ENCODE measurements at regions not wholly inside any gene's neighbourhood (a gene's known extent, or its start where the extent isn't known, plus 50 kb on each side); places are given as distances from the start of the nearest gene placed in this dataset.
A peak's percentile ranks its signal among the peaks of the same experiment; 100 is the strongest.
"Not testable (repeated sequence)": the region's sequence is repeated elsewhere in the genome, so short reads cannot be mapped to it uniquely, and the experiment has no call there.

DNA sequence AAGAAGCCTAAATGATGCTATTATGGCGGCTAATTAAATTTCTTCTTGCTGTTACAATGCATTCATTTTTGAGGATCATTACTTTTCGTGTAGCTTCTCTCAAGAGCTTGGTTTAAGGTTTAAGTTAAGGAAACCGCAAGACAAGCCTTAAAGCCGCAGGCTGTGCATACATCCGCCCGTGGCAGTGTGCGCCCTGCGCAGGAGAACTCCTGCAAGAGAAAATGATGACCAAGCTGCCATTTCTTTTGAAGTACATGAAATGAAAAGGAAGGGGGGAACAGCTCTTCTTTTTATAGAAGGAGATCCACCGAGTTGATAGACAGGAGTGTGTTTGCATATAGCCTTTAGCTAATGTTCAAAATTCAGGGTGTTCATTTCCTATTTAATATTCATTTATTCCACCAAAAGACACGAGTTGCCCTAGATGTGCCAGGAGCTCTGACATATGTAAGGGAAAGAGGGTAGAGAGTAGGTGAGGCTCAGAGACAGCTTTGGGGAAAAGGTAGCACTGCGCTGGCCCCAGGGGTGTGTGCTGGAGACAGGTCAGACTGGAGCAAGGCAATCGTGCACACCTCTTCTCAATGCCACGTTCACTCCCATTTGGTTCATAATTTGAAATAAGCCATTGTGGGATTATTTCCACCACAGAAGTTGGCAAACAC is 112.1 kb upstream of the LDB2 start:
- DNase-seq (ENCODE audit: low spot score): no peak

DNA sequence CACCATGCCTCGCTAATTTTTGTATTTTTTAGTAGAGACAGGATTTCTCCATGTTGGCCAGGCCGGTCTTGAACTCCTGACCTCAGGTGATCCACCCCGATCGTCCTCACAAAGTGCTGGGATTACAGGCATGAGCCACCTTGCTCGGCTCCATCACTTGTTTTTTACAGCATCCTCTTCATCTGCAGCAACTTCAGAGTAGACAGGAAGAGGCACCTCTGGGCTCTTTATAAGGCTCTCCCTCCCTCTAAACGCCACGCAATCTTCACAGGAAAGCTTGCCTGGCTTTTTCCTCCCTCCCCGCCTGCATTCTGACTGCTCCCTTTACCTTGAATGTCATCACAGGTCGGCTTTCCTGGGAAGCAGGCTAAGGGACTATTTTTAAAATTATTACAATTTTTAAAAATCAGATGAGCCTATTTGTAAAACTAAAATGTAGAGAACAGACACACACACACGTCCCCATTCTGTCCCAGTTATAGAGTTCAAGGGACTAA is 111.5 kb upstream of the LDB2 start:
- no peak for DNase-seq (ENCODE audit: low spot score)

DNA sequence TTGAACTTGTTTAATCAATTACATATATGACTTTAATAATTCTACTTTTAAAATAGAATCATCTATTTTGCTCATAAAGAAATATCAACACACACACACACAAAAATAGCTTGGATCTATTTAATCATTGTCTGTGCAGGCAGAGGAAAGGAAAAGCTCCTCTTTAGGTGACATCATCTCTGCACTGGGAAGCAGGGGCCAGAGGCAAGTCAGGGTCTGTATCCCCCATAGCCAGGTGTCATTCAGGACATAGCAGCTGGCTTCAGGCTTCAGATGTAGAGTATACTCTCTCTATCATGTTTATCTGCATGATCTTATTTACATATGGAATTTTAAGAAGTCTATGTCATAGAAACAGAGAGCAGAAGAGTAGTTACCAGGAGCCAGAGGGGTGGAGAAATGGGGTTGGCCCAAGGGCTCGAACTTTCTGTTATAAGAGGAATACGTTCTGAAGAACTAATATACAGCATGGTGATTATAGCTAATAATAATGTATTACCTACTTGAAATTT is 110.4 kb upstream of the LDB2 start:
- no peak for DNase-seq (ENCODE audit: low spot score)

DNA sequence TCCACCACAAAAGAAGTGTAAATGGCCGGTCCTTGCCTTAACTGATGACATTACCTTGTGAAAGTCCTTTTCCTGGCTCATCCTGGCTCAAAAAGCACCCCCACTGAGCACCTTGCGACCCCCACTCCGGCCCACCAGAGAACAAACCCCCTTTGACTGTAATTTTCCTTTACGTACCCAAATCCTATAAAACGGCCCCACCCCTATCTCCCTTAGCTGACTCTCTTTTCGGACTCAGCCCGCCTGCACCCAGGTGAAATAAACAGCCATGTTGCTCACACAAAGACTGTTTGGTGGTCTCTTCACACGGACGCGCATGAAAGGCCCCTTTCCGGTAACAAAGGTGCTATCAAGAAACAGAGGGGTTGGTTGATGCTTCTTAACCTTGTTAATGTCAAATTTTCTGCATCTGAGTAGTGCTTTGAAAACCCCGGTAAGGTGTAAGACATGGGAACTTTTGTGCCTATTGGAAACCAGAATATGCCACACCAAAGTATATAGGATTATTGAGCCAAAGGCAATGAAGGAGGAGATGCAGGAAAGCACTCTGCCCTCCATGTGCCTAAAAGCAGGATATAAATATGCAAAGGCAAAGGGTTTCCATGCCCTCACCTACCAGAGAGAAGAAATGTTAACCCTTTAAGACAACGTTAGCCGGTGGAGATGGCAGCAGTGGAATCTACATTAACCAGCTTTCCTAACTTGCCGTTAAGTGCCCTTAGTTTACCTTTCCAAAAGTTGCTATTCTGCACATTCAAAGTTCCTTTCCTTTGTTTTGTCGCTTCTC is 105.4 kb upstream of the LDB2 start:
- DNase-seq (ENCODE audit: low spot score): not testable (repeated sequence)

DNA sequence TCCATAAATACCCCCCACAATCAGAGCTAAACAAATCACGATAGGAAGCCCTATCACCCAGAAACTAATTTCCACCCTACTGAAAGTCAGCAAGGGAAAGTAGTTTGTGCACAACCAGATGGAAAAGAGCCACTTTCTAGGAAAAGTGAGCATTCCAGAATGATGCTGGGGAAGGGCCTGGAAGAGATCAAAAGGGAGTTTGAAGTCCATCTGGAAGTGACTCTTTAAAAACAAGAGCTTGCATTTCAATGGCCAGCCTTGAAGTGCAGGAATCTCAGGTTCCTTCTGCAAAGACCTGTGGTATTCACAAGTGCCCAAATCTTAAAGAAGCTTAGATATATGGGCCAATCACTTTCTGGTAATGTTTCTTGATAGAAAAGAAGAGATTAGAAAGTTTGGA is 97.0 kb upstream of the LDB2 start:
- DNase-seq (ENCODE audit: low spot score): no peak

DNA sequence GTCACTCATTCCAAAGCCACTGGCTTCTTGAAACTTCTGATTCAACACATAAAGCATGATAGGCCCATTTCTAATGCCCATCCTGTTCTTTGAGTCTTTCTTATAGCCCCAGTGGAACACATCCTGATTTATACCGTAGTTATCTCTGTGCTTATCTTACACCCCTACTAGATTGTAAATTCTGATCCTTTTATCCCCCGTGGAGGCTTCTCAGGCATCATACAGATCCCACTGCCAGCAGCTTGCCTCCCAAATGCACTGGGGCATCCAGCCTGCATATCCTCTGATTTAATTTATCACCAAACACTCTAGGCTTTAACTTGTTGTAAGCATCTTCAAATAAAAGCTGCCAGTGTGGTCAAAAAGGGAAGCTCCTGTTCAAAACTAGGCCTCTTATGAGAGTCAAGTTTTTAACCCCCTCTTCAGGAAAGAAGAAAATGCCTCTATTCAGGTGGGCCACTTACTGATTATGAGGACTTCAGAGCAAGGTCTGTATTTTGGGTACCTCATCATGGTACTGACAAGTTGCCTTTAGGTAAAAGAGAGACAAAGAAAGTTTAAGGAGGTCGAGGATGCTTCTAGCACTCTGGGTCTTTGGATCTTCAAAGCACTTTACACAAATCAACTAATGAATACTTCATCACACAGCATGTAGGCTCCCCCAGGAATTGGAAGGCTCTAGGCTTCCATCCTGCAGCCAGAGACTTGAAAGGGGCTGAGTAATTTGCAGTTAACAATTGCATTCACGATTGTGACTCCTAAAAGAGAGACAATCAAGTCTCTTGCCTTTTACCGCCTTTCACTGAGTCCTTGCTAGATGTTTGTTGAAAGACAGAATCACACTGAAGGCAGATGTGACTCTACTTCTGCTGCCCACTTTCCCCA is 95.8 kb upstream of the LDB2 start:
- DNase-seq (ENCODE audit: low spot score): no peak

DNA sequence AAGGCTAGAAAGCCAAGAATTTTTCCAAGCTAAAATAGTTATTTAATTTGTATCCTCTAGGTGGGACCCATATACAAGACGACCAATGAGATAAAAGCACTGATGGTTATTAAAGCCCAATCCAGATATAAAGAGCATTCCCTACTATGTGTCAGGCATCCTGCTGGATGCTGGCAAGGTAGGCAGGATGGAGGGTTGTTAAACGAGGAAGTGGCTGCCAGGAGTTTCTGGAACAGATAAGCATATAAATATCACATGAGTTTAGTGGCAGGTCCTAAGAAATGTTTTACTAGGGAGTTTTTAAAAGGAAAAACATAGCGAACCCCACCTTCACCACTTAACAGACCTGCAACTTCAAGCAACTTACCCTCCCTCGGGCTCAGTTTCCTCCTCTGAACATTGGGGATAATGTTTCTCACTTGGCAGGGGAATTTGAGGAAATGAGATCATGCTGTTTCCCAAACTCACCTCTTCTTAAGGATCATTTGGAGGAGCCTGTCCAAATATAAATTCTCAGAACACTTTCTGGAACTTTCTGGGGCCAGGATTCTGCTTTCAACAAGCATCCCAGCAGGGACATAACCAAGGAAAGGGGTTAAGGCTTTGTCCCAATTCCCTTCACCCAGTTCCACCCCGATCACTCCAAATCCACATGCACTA is 94.3 kb upstream of the LDB2 start:
- DNase-seq (ENCODE audit: low spot score): no peak

DNA sequence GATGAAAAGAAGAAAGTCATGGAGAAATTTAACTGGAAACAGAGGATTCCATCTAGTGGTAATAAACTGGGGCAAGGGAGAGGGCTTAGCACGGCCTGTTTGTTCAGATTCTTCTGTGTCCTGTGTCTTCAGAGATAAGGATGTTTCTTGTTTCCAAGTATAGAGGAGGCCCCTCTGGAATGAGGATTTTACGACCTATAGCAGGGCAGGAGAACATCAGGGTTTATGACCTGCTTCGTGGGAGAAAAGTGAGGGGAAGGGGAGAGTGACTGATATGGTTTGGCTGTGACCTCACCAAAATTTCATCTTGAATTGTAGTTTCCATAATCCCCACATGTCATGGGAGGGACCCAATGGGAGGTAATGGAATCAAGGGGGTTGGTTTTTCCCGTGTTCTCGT is 93.0 kb upstream of the LDB2 start:
- DNase-seq (ENCODE audit: low spot score): no peak

DNA sequence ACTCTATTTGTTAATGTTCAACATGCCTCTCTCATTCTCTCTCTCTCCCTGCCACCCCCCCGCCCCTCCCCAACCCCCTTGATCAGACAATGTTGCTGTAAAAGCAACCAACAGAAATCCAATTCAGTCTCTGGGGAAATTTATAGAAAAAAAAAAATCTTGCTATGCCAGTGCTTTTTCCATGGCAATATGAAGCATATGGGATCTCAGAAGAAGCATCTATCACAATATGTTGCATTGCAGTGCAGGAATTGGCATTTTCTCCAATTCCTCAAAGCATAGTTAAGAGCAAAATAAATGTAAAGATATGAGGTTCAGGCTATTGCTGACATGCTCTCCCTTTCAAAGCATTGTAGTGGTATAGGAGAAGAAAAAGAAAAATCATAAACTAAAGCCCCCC is 90.9 kb upstream of the LDB2 start:
- DNase-seq (ENCODE audit: low spot score): no peak

DNA sequence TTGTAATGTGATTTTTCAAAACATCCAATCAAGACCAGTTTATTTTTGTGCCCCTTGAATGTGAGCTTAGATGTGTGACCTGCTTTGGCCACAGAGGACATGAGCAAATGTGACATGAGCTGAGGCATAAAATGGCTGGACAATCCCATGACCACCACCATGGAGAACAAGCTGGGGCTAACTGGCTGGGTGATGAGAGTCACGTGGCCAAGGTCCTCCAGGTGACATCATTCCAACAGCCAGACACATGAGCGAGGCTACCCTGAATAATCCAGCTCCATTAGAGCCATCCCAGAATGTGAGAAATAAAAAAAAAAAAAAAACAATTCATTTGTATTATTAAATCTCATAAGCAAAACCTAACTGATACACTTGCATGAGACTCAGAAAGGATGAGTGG is 90.4 kb upstream of the LDB2 start:
- no peak for DNase-seq (ENCODE audit: low spot score)

DNA sequence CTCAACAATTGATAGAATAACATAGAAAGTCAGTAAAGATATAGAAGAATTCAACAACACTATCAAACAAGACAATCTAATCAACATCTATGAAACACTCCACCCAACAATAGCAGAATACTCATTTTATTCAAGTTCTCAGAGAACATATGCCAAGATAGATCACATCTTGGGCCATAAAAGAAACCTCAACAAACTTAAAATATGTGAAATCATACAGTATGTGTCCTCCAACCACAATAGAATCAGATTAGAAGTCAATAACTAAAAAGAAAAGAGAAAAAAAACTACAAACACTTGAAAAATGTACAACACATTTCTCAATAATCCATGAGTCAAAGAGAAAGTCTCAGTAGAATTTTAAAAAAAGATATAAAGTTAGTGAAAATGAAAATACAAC is 78.6 kb upstream of the LDB2 start:
- no peak for DNase-seq (ENCODE audit: low spot score)

DNA sequence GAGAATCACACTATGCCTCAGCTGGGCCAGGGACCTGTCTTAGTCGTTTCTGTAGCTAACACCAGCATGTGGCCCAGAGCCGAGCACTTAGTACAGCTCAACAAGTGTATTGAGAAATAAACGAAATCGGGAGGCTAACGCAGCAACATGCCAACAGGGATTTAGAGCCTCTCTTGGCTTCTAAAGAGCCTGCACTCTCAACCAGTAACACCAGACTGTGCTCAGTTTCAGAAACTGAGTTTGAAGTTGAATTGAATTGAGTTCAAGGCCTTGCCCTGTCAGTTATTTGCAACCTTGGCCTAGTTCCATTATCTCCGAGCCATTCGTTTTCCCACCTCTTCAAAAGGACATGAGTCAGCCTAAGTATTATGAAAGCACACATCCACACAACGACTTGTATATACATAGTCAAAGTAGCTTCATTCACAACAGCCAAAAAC is 71.3 kb upstream of the LDB2 start:
- no peak for DNase-seq (ENCODE audit: low spot score)

DNA sequence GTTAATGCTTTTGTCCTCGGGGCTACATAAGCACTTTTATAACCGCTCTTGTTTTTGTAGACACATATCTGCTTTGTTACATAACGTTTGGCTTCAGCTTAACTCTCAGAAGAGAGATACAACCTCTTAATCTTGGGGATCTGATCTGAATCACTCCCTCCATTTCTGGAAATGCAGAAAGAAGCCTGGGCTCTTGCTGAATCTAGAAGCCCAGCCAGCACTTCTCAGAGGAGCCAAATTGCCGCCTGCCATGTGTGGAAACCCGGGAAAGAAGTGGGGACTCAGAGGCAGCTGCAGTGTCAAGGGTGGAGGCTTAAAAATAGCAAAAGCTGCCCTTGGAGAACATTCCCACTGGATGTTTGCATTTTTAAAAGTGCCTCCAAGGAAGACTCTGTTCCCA is 69.3 kb upstream of the LDB2 start:
- DNase-seq (ENCODE audit: low spot score): peak; percentile 71

DNA sequence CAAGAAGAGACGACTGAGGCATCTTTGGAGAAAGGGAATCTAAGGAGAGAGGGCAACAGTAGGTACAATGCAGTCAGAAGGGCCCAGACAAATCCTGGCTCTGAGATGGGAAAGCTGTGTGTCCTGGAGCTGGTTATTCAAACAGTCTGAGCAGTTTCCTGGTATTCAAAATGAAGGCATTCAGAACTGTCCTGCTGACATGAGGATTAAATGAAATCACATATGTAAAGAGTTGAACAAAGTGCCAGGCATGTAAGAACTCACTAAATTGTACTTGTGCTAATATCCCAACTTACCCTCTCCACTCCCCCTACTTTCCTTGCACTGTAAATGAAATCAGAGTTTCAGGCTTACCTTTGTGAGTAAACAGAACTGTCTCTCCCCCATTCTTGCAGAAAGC is 60.9 kb upstream of the LDB2 start:
- no peak for DNase-seq (ENCODE audit: low spot score)

DNA sequence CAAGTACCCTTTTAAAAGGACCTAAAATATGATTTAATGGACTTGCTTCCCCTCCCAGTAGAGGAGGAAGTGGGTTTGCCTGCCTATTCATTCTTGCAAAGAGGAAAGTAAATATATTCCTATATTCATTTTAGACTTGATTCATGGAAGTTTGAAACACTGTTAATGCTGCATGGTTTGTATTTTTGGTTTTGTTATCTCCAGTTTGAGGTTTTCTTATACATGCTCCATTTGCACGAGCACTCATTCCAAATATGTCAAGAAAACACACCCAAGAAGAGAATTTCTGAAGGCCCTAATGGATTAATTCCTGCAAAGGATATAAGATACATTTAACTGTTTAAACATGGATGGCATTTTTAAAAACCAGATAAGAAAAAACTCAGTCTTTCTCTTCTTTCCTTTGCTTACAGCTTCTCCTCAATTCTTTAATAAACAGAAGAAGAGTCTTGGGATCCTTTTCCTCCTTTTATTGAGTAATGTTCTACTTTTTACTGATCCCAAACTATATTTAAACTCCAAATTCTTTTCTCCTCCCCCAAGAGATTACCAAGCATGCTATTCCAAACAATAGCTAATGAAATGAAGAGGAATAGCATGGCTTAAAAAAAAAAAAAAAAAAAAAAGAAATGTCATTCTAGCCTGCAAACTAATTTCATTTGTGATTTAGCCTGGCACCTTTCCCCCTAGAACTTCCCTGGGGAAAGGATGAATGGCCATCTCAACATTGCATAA is 54.6 kb upstream of the LDB2 start:
- DNase-seq (ENCODE audit: low spot score): no peak

DNA sequence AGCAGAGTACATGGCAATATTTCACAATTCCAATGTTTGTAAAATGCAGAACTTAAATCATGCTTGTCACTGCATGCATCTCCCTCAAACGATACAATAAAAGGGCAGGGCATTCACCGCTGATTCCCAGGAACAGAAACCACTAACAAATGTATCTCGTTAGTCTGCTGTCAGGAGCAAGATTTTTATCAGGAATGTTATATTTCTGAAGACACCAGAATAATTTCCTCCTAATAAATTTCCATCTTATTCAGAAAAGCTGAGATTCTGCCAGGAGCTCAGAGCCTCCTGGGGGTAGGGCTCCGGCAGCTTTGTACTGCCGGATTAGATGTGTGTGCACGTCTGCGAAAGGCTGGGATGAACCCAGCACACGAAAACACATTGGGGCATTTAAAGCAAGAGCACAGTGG is 54.0 kb upstream of the LDB2 start:
- DNase-seq (ENCODE audit: low spot score): no peak
